NCI-H2107 treated with DMSO at 0.1 percent for 48 hours (cell line): ENCODE measurements at regions not wholly inside any gene's neighbourhood (a gene's known extent, or its start where the extent isn't known, plus 50 kb on each side); places are given as distances from the start of the nearest gene placed in this dataset.

Source experiments
- DNase-seq: peaks from one replicate; lab custom pipeline; 2025; ENCODE audit not compliant: unreplicated experiment; lab: John Stamatoyannopoulos, UW

DNA sequence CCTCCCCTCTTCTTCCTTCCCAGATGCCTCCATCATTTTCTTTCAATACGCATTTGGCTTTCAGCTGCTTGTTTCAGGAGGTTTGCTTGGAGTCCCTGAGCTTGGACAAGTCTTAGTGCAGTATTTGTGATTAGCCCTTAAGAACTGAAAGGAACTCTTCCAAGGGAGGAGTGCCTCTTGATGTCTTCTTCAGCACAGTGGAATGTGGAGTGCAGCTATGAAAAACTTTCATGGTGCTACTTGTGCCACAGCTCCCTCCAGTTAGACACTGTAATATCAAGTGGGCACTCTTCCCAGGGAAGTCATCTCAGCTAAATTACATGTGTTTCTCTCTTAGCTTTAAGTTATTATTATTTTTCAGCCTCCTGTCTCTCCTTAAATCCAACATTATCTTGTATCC lies 173.1 kb downstream of the NECTIN3 start:
- no peak for DNase-seq

DNA sequence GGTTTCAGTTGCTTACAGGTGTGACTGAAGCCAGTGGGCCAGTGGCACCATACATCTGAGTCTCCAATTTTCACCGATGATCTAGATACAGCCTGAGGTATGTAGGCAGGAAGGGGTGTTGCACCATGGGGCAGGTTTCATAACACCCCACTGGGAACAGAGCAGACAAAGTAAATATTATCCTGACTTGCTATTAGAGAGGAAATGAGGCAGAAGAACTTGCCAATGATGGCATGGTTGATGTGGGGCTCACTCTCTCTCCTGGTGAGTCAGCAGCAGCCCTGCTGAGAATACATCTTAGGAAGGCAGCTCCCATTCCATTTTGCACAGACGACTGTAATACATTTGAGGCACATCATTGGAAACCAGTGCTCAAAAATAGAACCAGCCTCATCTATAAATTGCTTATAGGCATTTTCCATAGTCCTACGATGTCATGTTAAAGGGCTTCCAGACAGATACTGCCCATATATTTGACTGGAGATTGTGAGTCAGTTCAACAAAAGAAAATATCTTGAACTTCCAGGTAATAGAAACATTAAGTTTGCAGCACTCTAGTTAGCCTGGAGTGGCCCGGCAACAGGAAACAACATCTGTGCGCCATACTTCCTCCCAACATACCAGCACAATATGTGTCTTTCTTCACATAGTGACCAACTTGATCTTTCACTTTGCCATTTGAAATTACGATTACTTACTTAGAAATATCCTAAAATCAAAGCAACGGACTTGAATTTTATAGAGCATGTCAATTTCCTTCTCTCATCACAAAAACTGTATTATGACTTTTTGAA lies 175.5 kb downstream of the NECTIN3 start:
- DNase-seq, result no peak

DNA sequence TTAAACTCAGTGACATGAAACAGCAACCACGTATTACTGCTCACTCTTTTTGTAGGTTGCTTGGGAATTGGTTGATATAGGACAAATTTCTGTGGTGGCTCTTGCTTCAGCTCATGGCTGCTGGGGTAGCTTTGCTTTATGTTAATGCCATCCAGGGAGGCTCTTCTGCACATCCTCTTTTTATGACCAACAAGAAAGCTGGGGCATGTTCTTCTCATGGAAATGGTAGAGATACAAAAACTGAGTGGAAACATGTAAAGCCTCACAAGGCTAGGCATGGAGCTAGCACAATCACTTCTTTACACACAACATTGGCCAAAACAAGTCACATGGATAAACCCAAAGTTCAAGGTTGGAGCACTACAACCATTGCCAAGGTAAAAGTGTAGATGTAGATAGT lies 176.8 kb downstream of the NECTIN3 start:
- DNase-seq, result no peak

GRCh38 chr3:111249421-111249820 lies 177.8 kb downstream of the NECTIN3 start:
- no peak for DNase-seq

- no peak for DNase-seq
Measured at GRCh38 chr3:111252779-111253178, 181.2 kb downstream of the NECTIN3 start.

DNA sequence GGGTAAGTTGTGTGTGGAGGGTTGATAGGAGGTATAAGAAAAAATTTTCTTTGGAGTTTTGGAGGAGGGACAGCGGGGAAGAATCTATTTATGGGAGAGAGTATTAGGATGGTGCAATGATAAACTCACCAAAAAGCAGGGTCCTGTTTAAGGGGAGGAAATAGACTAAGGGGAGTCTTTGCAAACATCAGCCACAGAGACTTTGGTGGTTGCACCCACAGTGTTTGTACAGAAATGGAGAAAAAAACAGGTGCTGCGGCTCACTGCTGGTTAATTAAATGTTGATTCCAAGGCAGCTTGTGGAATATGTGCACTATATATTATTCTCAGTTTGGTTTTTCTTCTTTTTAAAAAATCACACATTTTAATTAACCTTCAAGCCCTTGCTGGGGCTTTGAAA lies 182.1 kb downstream of the NECTIN3 start:
- no peak for DNase-seq

DNA sequence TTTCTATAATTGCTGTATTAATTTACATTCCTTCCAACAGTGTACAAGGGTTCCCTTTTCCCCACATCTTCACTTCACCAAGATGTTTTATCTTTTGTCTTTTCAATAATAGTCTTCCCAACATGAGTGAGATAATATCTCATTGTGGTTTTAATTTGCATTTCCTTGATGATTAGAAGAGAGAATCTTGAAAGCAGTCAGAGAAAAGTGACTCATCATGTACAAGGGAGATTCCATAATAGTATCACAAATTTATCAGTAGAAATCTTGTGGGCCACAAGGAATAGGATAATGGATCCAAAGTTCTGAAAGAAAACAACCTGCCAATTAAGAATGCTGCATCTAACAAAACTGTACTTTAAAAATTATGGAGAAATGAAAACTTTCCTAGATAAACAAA lies 189.3 kb downstream of the NECTIN3 start:
- no peak for DNase-seq

DNA sequence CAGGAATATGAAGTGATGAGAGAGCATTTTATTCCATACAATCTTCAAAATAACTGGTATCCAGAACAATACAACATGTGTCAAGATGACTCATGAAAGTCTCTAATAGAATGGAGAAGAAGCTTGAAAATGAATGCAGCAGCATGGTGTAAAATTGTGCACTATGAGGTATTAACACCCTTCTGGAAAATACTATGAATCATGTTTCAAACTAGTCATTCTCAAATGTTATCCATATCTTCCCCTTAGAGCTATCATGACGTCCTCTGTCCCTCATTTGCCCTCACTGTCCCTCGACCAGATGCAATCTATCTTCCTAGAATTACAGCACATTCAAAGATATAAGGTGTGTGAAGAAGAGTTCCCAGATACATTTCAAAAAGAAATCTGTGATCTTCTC lies 198.2 kb downstream of the NECTIN3 start:
- no peak for DNase-seq

GRCh38 chr3:111277226-111277625 lies 205.6 kb downstream of the NECTIN3 start:
- no peak for DNase-seq

DNA sequence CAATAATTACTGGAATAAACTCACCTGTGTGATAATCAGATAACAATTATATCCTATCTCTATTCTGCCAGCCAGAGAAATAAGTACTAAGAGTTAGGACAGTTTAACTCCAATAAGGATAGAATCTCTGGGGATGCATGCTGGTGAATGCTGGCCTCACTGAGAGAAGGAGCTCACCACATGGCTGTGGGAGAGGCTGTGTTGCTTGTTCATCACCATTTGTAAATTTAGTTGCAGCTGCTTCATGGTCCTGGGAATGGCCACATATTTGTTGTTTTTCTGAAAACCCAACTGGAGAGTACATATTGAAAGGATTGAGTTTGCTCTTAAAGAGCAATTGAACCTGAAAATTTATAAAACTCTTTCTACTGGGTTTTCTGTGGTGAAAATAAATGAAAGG lies 207.3 kb downstream of the NECTIN3 start:
- DNase-seq, result no peak

GRCh38 chr3:111282024-111282423 lies 210.4 kb downstream of the NECTIN3 start:
- no peak for DNase-seq

DNA sequence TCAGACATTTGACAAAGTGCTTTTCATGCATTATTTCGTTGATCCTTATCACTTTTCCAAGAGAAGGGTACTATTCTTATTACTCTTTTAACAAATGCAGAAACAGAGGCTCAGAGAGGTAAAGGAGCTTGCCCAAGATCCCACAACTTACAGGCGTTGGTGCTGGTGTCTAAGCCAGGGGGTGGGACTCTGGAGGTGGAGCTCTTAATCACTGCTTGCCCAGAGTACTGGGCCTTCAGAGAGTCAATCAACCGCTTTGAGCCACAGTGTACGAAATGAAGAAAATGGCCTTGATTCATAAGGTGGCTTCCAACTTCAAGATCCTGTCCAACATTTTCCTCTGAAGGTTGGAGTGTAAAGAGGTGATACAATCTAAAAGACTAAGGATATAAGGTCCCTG lies 211.5 kb downstream of the NECTIN3 start:
- no peak for DNase-seq

GRCh38 chr3:111284503-111285183 lies 213.0 kb downstream of the NECTIN3 start:
- no peak for DNase-seq

GRCh38 chr3:111285184-111285538 lies 213.5 kb downstream of the NECTIN3 start:
- DNase-seq, result no peak

- peak; percentile 5 for DNase-seq
Measured at GRCh38 chr3:111285694-111286093, 214.1 kb downstream of the NECTIN3 start.

DNA sequence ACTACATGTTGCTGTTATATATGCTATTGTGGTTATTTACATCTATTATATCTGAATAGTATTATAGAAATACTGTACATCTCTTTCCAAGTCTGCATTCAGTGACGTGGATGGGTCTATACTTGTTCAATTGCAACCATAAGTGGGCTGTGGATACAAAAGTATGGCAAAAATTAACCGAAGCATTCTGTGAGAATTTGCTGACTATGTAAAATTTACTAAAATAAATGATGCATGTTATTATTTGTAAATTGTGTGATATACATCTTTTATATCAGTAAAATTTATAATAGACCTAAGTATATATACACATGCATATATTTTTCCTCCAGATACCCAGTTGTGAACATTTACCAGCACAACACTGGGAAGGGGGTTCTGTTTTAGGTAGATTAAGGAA lies 215.1 kb downstream of the NECTIN3 start:
- no peak for DNase-seq

DNA sequence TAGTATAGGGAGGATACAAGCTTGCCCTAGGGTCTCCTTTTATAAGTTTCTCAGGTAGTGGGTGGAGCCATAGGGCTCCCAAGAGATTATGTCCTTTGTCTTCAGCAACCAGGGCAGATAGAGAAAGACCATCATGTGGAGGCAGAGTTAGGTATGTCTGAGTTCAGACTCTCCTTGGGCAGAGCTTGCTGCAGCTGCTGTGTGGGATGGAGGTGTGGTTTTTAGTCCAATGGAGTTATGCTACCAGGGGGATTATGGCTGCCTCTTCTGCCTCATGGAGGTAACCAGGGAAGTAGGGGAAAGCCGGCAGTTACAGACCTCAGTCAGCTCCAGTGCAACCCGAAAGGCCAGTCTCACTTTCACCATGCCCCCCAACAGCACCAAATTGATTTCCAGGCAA lies 220.5 kb downstream of the NECTIN3 start:
- DNase-seq, result no peak

- no peak for DNase-seq
Measured at GRCh38 chr3:111299192-111299615, 227.6 kb downstream of the NECTIN3 start.

DNA sequence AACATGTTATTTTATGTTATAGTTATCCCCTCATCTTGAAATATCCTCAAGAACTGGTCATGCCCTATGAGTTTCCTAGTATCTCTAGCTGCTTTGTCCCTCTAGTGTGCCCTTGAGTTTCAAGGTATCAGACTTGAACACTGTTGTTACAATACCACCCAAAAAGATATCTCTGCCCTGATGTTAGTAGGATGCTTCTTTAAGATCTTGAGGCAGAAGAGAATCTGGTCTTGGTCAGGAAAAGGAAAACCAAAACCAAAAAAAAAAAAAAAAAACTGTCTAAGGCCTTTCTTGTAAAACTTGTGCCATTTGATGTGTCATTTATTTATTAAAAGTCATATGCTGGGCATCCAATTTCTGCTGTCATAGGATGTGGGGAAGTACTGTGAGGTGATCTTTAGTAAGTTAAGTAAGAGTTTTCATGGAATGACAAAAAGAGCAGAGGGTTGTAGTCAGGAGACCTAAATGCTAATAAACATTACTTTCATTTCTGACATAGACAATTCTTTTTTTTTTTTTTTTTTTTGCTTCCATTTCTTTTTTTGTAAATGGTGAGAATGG lies 229.7 kb downstream of the NECTIN3 start:
- DNase-seq, result no peak

DNA sequence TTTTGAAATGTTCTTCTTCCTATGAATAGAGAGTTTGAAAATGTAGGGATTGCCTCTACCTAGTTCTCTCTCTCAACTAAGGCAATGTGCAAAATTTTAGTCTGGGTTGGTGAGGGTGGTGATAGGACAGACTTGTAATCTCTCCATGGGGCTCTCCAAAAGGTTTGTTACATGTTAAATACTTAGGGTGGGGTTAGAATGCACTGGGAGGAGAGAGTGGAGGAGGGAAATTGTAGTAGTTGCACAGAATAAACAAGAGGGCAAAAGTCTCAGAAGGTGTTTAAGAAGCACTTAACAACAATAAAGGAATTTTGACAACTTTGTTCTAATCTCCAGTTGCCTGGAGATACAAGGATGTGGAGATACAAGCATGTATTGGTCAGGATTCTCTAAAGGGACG lies 230.4 kb downstream of the NECTIN3 start:
- DNase-seq, result no peak

GRCh38 chr3:111303760-111304159 lies 232.1 kb downstream of the NECTIN3 start:
- DNase-seq, result no peak

DNA sequence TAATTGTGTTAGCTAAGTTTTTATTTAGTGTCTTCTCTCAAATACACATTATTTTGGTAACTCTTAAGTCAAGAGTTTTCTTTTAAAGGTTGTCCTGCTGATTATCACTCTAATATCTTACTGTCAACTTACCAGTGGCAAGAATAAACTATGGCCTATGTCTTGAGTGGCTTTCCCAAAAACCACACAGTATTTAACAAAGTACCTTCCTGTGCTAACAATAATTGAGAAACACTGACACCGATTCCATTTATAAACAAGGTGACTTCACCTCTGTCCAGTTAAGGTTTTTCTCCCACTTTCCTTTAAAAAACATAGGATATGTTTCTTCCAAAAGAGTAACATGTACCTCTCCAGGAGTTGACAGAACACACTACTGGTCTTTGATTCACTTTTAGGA lies 234.3 kb upstream of the CD96 start:
- no peak for DNase-seq
